ENCODE measurements at regions not wholly inside any gene's neighbourhood (a gene's known extent, or its start where the extent isn't known, plus 50 kb on each side); places are given as distances from the start of the nearest gene placed in this dataset.

DNA sequence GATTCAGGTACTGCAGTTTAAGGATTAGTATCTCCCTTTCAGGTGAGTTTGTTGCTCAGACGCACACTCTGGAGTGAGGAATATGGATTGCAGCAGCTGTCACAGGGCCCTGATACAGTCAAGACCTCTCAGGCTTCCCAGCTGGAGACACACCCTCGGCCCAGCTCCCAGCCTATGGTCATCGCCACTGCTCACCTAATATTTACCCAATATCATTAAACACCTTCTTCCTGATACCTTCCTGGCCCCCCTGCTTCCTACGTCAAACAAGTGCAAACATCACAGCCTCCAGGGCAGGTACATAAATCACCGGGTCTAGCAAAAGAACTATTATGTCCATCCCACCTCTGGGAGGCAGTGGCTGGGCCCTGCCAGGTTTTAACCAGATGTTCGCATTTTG is 213.3 kb downstream of the MN1 start:
- peak in 1 of 3 donors; percentile 26 for DNase-seq

DNA sequence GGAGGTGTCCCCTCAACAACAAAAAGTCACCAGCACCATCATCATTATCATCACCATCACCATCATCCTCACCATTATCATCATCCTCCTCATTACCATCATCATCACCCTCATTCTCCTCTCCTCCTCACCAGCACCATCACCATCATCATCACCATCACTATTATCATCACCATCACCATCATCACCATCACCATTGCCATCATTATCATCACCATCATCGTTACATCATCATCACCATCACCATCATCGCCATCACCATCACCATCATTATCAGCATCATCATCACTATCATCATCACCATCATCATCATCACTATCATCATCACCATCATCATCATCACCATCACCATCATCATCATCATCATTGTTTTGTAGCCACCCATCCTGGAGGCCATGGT is 212.6 kb downstream of the MN1 start:
- 94 to 95% methylated on average over 2 of the region's 2 CpGs for WGBS, 2 donors
- H3K27me3 ChIP-seq (ENCODE audit: control insufficient read depth in 3 of 3, insufficient read depth in 3 of 3, low read length in 2 of 3), result no peaks in the 10 kb centered on the region
- peaks cover 0 to 4% (median 0%) of the 10 kb centered on the region in 4 donors for H3K9me3 ChIP-seq (ENCODE audit: control insufficient read depth in 4 of 4, insufficient read depth in 3 of 4, low read length in 3 of 4)
- no peak overlapping the region for H3K27ac ChIP-seq (ENCODE audit: low read depth in 1 of 2, low read length in 1 of 2)
- no peaks in the 10 kb centered on the region for H3K4me1 ChIP-seq (ENCODE audit: control insufficient read depth in 5 of 5, insufficient read depth in 5 of 5, low read length in 5 of 5)
- no peak overlapping the region for H3K4me3 ChIP-seq
- no peak for DNase-seq
- H3K36me3 ChIP-seq (ENCODE audit: control insufficient read depth in 4 of 4, insufficient read depth in 4 of 4, low read length in 4 of 4), result no peaks in the 10 kb centered on the region
- no peak overlapping the region for H3K9ac ChIP-seq (ENCODE audit: insufficient read depth in 1 of 2, low read length in 2 of 2)
- TF ChIP-seq, protein P1, sequence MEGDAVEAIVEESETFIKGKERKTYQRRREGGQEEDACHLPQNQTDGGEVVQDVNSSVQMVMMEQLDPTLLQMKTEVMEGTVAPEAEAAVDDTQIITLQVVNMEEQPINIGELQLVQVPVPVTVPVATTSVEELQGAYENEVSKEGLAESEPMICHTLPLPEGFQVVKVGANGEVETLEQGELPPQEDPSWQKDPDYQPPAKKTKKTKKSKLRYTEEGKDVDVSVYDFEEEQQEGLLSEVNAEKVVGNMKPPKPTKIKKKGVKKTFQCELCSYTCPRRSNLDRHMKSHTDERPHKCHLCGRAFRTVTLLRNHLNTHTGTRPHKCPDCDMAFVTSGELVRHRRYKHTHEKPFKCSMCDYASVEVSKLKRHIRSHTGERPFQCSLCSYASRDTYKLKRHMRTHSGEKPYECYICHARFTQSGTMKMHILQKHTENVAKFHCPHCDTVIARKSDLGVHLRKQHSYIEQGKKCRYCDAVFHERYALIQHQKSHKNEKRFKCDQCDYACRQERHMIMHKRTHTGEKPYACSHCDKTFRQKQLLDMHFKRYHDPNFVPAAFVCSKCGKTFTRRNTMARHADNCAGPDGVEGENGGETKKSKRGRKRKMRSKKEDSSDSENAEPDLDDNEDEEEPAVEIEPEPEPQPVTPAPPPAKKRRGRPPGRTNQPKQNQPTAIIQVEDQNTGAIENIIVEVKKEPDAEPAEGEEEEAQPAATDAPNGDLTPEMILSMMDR (IDR thresholded peaks at IDR 0.05; ENCODE audit: control extremely low read depth, extremely low read depth), result no peak
- no peak for ATAC-seq (ENCODE audit: insufficient read depth, low FRiP score)

More for the DNA sequence above, 213.3 kb downstream of the MN1 start:
- no peaks in the 10 kb centered on the region for H3K4me1 ChIP-seq (ENCODE audit: control insufficient read depth in 5 of 5, insufficient read depth in 5 of 5, low read length in 5 of 5)
- no peak for ATAC-seq (ENCODE audit: insufficient read depth, low FRiP score)
- TF ChIP-seq, protein P1 (IDR thresholded peaks at IDR 0.05; ENCODE audit: control extremely low read depth, extremely low read depth), result no peak
- no peak overlapping the region for H3K27ac ChIP-seq (ENCODE audit: low read depth in 1 of 2, low read length in 1 of 2)
- H3K9ac ChIP-seq (ENCODE audit: insufficient read depth in 1 of 2, low read length in 2 of 2), result no peak overlapping the region
- 72 to 79% methylated on average over 6 of the region's 6 CpGs for WGBS, 2 donors
- no peaks in the 10 kb centered on the region for H3K36me3 ChIP-seq (ENCODE audit: control insufficient read depth in 4 of 4, insufficient read depth in 4 of 4, low read length in 4 of 4)
- H3K9me3 ChIP-seq (ENCODE audit: control insufficient read depth in 4 of 4, insufficient read depth in 3 of 4, low read length in 3 of 4), result peaks cover 0 to 4% (median 0%) of the 10 kb centered on the region in 4 donors
- no peak overlapping the region for H3K4me3 ChIP-seq
- H3K27me3 ChIP-seq (ENCODE audit: control insufficient read depth in 3 of 3, insufficient read depth in 3 of 3, low read length in 2 of 3), result no peaks in the 10 kb centered on the region

DNA sequence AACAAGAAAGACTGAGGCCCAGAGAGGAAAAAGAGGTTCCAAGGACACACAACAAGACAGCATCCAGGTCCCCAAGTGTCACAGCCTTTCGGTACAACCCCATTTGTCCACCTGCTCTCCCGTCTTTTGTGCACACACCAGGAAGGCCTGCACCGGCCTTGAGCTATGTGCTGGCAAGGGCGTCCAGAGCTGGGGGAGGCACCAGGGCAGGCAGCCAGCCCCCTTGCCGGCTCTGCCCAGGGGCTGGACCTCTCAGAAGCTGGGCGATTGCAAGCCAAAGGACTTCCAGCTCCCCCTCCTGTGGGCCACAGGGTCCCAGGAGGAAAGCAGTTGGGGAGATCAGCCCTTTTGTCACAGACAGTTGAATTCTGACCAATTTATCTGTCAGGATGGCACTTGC is 210.5 kb downstream of the MN1 start:
- TF ChIP-seq, protein P1 (IDR thresholded peaks at IDR 0.05; ENCODE audit: control extremely low read depth, extremely low read depth), result no peak
- DNase-seq, result no peak
- no peak overlapping the region for H3K27ac ChIP-seq (ENCODE audit: low read depth in 1 of 2, low read length in 1 of 2)
- peaks cover 0 to 4% (median 0%) of the 10 kb centered on the region in 4 donors for H3K9me3 ChIP-seq (ENCODE audit: control insufficient read depth in 4 of 4, insufficient read depth in 3 of 4, low read length in 3 of 4)
- no peaks in the 10 kb centered on the region for H3K36me3 ChIP-seq (ENCODE audit: control insufficient read depth in 4 of 4, insufficient read depth in 4 of 4, low read length in 4 of 4)
- H3K4me1 ChIP-seq (ENCODE audit: control insufficient read depth in 5 of 5, insufficient read depth in 5 of 5, low read length in 5 of 5), result peaks cover 0 to under 1% (median 0%) of the 10 kb centered on the region in 5 donors
- H3K4me3 ChIP-seq, result no peak overlapping the region
- ATAC-seq (ENCODE audit: insufficient read depth, low FRiP score), result no peak
- 63 to 82% methylated on average over 6 of the region's 6 CpGs for WGBS, 2 donors
- H3K9ac ChIP-seq (ENCODE audit: insufficient read depth in 1 of 2, low read length in 2 of 2), result no peak overlapping the region
- H3K27me3 ChIP-seq (ENCODE audit: control insufficient read depth in 3 of 3, insufficient read depth in 3 of 3, low read length in 2 of 3), result no peaks in the 10 kb centered on the region

DNA sequence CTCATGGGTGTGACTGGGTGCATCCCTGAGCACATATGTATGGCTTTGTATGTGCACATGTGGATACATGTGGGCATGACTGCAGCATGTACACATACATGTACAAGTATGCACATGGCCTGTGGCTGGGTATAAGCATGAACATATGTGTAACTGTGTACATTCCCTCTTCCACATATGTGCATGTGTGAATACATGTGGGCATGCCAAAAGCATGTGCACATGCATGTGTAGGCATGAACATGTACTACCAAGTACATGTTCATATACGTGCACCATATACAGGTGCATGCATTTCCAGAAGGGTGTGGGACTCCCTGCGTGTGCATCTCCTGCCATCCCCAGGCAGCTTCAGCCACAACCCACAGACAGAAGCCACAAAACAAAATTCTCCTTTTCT is 208.2 kb downstream of the MN1 start:
- TF ChIP-seq, protein P1 (IDR thresholded peaks at IDR 0.05; ENCODE audit: control extremely low read depth, extremely low read depth), result no peak
- H3K9ac ChIP-seq (ENCODE audit: insufficient read depth in 1 of 2, low read length in 2 of 2), result no peak overlapping the region
- H3K4me3 ChIP-seq, result no peak overlapping the region
- ATAC-seq (ENCODE audit: insufficient read depth, low FRiP score), result no peak
- H3K4me1 ChIP-seq (ENCODE audit: control insufficient read depth in 5 of 5, insufficient read depth in 5 of 5, low read length in 5 of 5), result peaks cover 0 to 5% (median 0%) of the 10 kb centered on the region in 5 donors
- no peak for DNase-seq
- H3K9me3 ChIP-seq (ENCODE audit: control insufficient read depth in 4 of 4, insufficient read depth in 3 of 4, low read length in 3 of 4), result peaks cover 0 to 4% (median 0%) of the 10 kb centered on the region in 4 donors
- no peak overlapping the region for H3K27ac ChIP-seq (ENCODE audit: low read depth in 1 of 2, low read length in 1 of 2)
- WGBS, 2 donors, result 52 to 64% methylated on average over 2 of the region's 2 CpGs
- H3K36me3 ChIP-seq (ENCODE audit: control insufficient read depth in 4 of 4, insufficient read depth in 4 of 4, low read length in 4 of 4), result no peaks in the 10 kb centered on the region
- H3K27me3 ChIP-seq (ENCODE audit: control insufficient read depth in 3 of 3, insufficient read depth in 3 of 3, low read length in 2 of 3), result no peaks in the 10 kb centered on the region

Measured in lung (tissue), 11 donors.